HL-60 (cell line): ENCODE measurements at regions not wholly inside any gene's neighbourhood (a gene's known extent, or its start where the extent isn't known, plus 50 kb on each side); places are given as distances from the start of the nearest gene placed in this dataset.

Source experiments
- DNase-seq, 2 experiments: peaks; one replicate each; pipeline ENCODE4 v3.0.0-alpha.2; 2010 to 2020; ENCODE audit warnings: low read depth in 1 of 2, low spot score in 1 of 2
- H3K27ac ChIP-seq: fragments of 250-450 bp; sonication (Bioruptor Pico); replicated peaks from 2 replicates; pipeline ENCODE4 v1.5.1; 2020; ENCODE audit warnings: mild to moderate bottlenecking, moderate library complexity
- H3K27me3 ChIP-seq: fragments of 250-450 bp; sonication (Bioruptor Pico); 2 replicates; pipeline ENCODE4 v1.5.1; 2021; ENCODE audit warnings: mild to moderate bottlenecking, moderate library complexity; ENCODE audit not compliant: insufficient read depth, poor library complexity, severe bottlenecking
- H3K4me3 ChIP-seq: replicated peaks from 2 replicates; pipeline ENCODE4 v1.5.1; 2011; ENCODE audit warnings: mild to moderate bottlenecking, control low read depth, low read length; ENCODE audit not compliant: insufficient read depth
- CTCF ChIP-seq: IDR thresholded peaks from one replicate; pipeline ENCODE4 v1.5.1; 2011; ENCODE audit warnings: low read length, control low read depth, inconsistent platforms; ENCODE audit not compliant: insufficient read depth
- GABPA ChIP-seq: IDR thresholded peaks from 2 replicates; pipeline ENCODE4 v1.6.1; 2012; ENCODE audit warnings: low read depth
- POLR2AphosphoS5 ChIP-seq: IDR thresholded peaks from 2 replicates; pipeline ENCODE4 v1.6.1; 2012; ENCODE audit warnings: low read depth
- REST ChIP-seq: IDR thresholded peaks from 2 replicates; pipeline ENCODE4 v1.6.1; 2012; ENCODE audit warnings: low read depth; ENCODE audit not compliant: insufficient replicate concordance
- SPI1 ChIP-seq: IDR thresholded peaks from 2 replicates; pipeline ENCODE4 v1.6.1; 2012; ENCODE audit warnings: low read depth, mild to moderate bottlenecking, borderline replicate concordance

- no peaks in the 10 kb centered on the region for H3K27me3 ChIP-seq
- H3K27ac ChIP-seq = no peak overlapping the region
- no peak overlapping the region for H3K4me3 ChIP-seq
- no peak for DNase-seq
- no peak for TF ChIP-seq REST
- no peak for TF ChIP-seq SPI1
- no peak for TF ChIP-seq POLR2AphosphoS5
- no peak for TF ChIP-seq CTCF
- no peak for TF ChIP-seq GABPA
Observed at GRCh38 chr4:134463771-134464170, 262.2 kb upstream of the PABPC4L start.

GRCh38 chr4:134426821-134427220, 225.2 kb upstream of the PABPC4L start:
- no peak for TF ChIP-seq REST
- no peak for TF ChIP-seq CTCF
- TF ChIP-seq POLR2AphosphoS5 = no peak
- no peak for TF ChIP-seq GABPA
- H3K4me3 ChIP-seq = no peak overlapping the region
- no peak for DNase-seq
- H3K27me3 ChIP-seq = no peaks in the 10 kb centered on the region
- H3K27ac ChIP-seq = no peak overlapping the region

GRCh38 chr4:134425756-134426155, 224.2 kb upstream of the PABPC4L start:
- TF ChIP-seq POLR2AphosphoS5 = no peak
- DNase-seq = no peak
- no peak overlapping the region for H3K27ac ChIP-seq
- H3K27me3 ChIP-seq = no peaks in the 10 kb centered on the region
- no peak overlapping the region for H3K4me3 ChIP-seq

GRCh38 chr4:134422776-134423175, 221.2 kb upstream of the PABPC4L start:
- DNase-seq = no peak
- H3K27me3 ChIP-seq = no peaks in the 10 kb centered on the region
- TF ChIP-seq SPI1 (no peak), CTCF (no peak), GABPA (no peak), POLR2AphosphoS5 (no peak), REST (no peak)
- H3K4me3 ChIP-seq = no peak overlapping the region
- no peak overlapping the region for H3K27ac ChIP-seq
